ENCODE measurements at regions not wholly inside any gene's neighbourhood (a gene's known extent, or its start where the extent isn't known, plus 50 kb on each side); places are given as distances from the start of the nearest gene placed in this dataset.

- no peak overlapping the region for H3K23ac ChIP-seq (ENCODE audit: low read depth, low read length)
- intact Hi-C loops (cut with micrococcal nuclease) (no loop called here), in situ Hi-C loops (cut with MboI; ENCODE audit: low sequenced_read_pairs) (no loop called here), dilution Hi-C loops (cut with HindIII; ENCODE audit: low sequenced_read_pairs, unreplicated experiment) (no loop called here)
- H4K5ac ChIP-seq (ENCODE audit: low read depth, low read length), result no peak overlapping the region
- H3K56ac ChIP-seq (ENCODE audit: extremely low read depth, insufficient read depth, low read length), result no peak overlapping the region
- no peak overlapping the region for H3K14ac ChIP-seq (replicated peaks; ENCODE audit: low read depth, low read length)
- no peaks in the 10 kb centered on the region for H3K36me3 ChIP-seq (ENCODE audit: control insufficient read depth, insufficient read depth, low read length)
- DNase-seq (no peak), ATAC-seq (ENCODE audit: low read depth) (no peak)
- no peak overlapping the region for H2BK20ac ChIP-seq (ENCODE audit: low read depth, low read length)
- TF ChIP-seq MAFK (IDR thresholded peaks at IDR 0.05; ENCODE audit: low read depth, low read length) (peak; percentile 63), CHD1 (IDR thresholded peaks at IDR 0.05; ENCODE audit: low read depth, low read length) (no peak)
- no peaks in the 10 kb centered on the region for H4K20me1 ChIP-seq (ENCODE audit: insufficient read depth, low read length)
- H2AK9ac ChIP-seq (replicated peaks; ENCODE audit: low read depth, low read length, poor library complexity), result no peak overlapping the region
- H3K4me1 ChIP-seq (ENCODE audit: control insufficient read depth, insufficient read depth, low read length), result no peaks in the 10 kb centered on the region
- no TSS peak for BruUV-seq (replicated peaks)
- no CpG with 5 or more reads among the region's 1 CpG for WGBS, 2 experiments (ENCODE audit: extremely low coverage in 2 of 2, insufficient read length in 1 of 2)
- H3K4me3 ChIP-seq (ENCODE audit: insufficient read depth, low read depth, low read length), result no peak overlapping the region
- CTCF ChIA-PET, result no interaction called here
- H3K9me3 ChIP-seq (ENCODE audit: control insufficient read depth, insufficient read depth, low read length), result peaks cover 14% of the 10 kb centered on the region
- no peaks in the 10 kb centered on the region for H3K9me1 ChIP-seq (ENCODE audit: insufficient read depth, low read length)
- no peak overlapping the region for H2BK120ac ChIP-seq (ENCODE audit: low read depth, low read length)
- POLR2A ChIA-PET (ENCODE audit: unreplicated experiment), result no interaction called here
- H2AK5ac ChIP-seq (ENCODE audit: low read depth, low read length), result no peak overlapping the region
- H3K27ac ChIP-seq (ENCODE audit: insufficient read depth, low read length), result no peak overlapping the region
- H2BK15ac ChIP-seq (ENCODE audit: low read depth, low read length), result no peak overlapping the region
- no peak overlapping the region for H4K91ac ChIP-seq (ENCODE audit: insufficient read depth, low read depth, low read length)
- no peaks in the 10 kb centered on the region for H3K79me1 ChIP-seq (ENCODE audit: low read depth in 1 of 2, low read length in 2 of 2)
- H3K9ac ChIP-seq (ENCODE audit: low read depth, low read length), result no peak overlapping the region
- H3K4me2 ChIP-seq (ENCODE audit: low read depth, low read length), result no peak overlapping the region
- no peaks in the 10 kb centered on the region for H3K27me3 ChIP-seq (ENCODE audit: control insufficient read depth, insufficient read depth, low read length)
- no peak overlapping the region for H3K4ac ChIP-seq (ENCODE audit: low read depth, low read length)
- H2AFZ ChIP-seq (replicated peaks; ENCODE audit: low read length, poor library complexity), result no peak overlapping the region
- H4K8ac ChIP-seq (ENCODE audit: low read depth in 2 of 2, low read length in 2 of 2), result no peak overlapping the region
- H2BK5ac ChIP-seq (ENCODE audit: low read depth, low read length, poor library complexity, severe bottlenecking), result no peak overlapping the region
- H3K18ac ChIP-seq (ENCODE audit: low read depth, low read length), result no peak overlapping the region
Measured at GRCh38 chr9:11469745-11470144, 856.9 kb upstream of the PTPRD start.

Data from IMR-90 (cell line).